ENCODE measurements at regions not wholly inside any gene's neighbourhood (a gene's known extent, or its start where the extent isn't known, plus 50 kb on each side); places are given as distances from the start of the nearest gene placed in this dataset.

- TF ChIP-seq CTCF (IDR thresholded peaks at IDR 0.05) (no peak), SIN3A (IDR thresholded peaks at IDR 0.05; ENCODE audit: borderline replicate concordance, insufficient read depth, low read depth, low read length) (no peak), POLR2AphosphoS5 (IDR thresholded peaks at IDR 0.05; ENCODE audit: low read depth, low read length) (no peak), REST (IDR thresholded peaks at IDR 0.05; ENCODE audit: insufficient read depth in 1 of 2, low read depth in 2 of 2, low read length in 1 of 2) (no peak), TCF7L2 (IDR thresholded peaks at IDR 0.05; ENCODE audit: low read depth, low read length) (no peak)
Observed at GRCh38 chr5:58369513-58370190, 90.2 kb downstream of the PLK2 start.

Measured in Panc1 (cell line).